K562 (cell line): ENCODE measurements at regions not wholly inside any gene's neighbourhood (a gene's known extent, or its start where the extent isn't known, plus 50 kb on each side); places are given as distances from the start of the nearest gene placed in this dataset.

Experiments used
- ASH1L ChIP-seq: fragments of 450-650 bp; IDR thresholded peaks from 2 replicates; pipeline ENCODE4 v1.6.1; 2018; ENCODE audit warnings: borderline replicate concordance, mild to moderate bottlenecking, low read depth; ENCODE audit not compliant: partially characterized antibody
- DNMT1 ChIP-seq: fragments of 450-650 bp; IDR thresholded peaks from 2 replicates; pipeline ENCODE4 v1.6.1; 2016; ENCODE audit warnings: antibody characterized with exemption, mild to moderate bottlenecking
- EGR1 ChIP-seq: fragments of 450-650 bp; conservative IDR thresholded peaks from 2 replicates; pipeline ENCODE4 v1.6.1; 2017; ENCODE audit warnings: mild to moderate bottlenecking
- HDAC6 ChIP-seq: IDR thresholded peaks from 2 replicates; pipeline ENCODE4 v1.6.1; 2012; ENCODE audit warnings: low read depth, mild to moderate bottlenecking, control low read depth, inconsistent platforms, low read length, moderate library complexity
- KDM2B ChIP-seq: fragments of 250-450 bp; sonication (Bioruptor Pico); IDR thresholded peaks from 2 replicates; pipeline ENCODE4 v1.8.0; 2021; ENCODE audit warnings: mild to moderate bottlenecking, moderate library complexity
- KHSRP ChIP-seq: fragments of 450-650 bp; IDR thresholded peaks from 2 replicates; pipeline ENCODE4 v1.6.1; 2017
- NFXL1 ChIP-seq: fragments of 450-650 bp; formaldehyde crosslinking; IDR thresholded peaks from 2 replicates; pipeline ENCODE4 v1.4.0; 2021; ENCODE audit warnings: mild to moderate bottlenecking
- NR2F6 ChIP-seq: fragments of 450-650 bp; formaldehyde crosslinking; IDR thresholded peaks from 2 replicates; pipeline ENCODE4 v1.4.0; 2020; ENCODE audit warnings: mild to moderate bottlenecking
- POLR2H ChIP-seq: IDR thresholded peaks from 2 replicates; pipeline ENCODE4 v1.6.1; 2016; ENCODE audit warnings: missing genetic modification characterization, low read depth, mild to moderate bottlenecking, control low read depth, missing compliant biosample characterization, moderate library complexity
- PTTG1 ChIP-seq: fragments of 450-650 bp; IDR thresholded peaks from 2 replicates; pipeline ENCODE4 v1.6.1; 2016; ENCODE audit warnings: low read depth, mild to moderate bottlenecking, missing genetic modification characterization, missing compliant biosample characterization
- SFPQ ChIP-seq: fragments of 200-400 bp; formaldehyde crosslinking; IDR thresholded peaks from 2 replicates; pipeline ENCODE4 v1.6.1; 2017; ENCODE audit warnings: mild to moderate bottlenecking, low read depth, low read length, moderate library complexity
- SMARCA5 ChIP-seq: fragments of 450-650 bp; IDR thresholded peaks from 2 replicates; pipeline ENCODE4 v1.6.1; 2016
- SOX6 ChIP-seq: fragments of 450-650 bp; IDR thresholded peaks from 2 replicates; pipeline ENCODE4 v1.6.1; 2014; ENCODE audit warnings: mild to moderate bottlenecking
- TRIM24 ChIP-seq, 2 experiments: fragments of 450-650 bp; IDR thresholded peaks; 2 replicates each; pipeline ENCODE4 v1.6.1; 2016
- XRCC5 ChIP-seq: fragments of 200-400 bp; formaldehyde crosslinking; IDR thresholded peaks from 2 replicates; pipeline ENCODE4 v1.6.1; 2017; ENCODE audit warnings: low read depth, mild to moderate bottlenecking, low read length
- ZBTB26 ChIP-seq: fragments of 450-650 bp; formaldehyde crosslinking; IDR thresholded peaks from 2 replicates; pipeline ENCODE4 v1.4.0; 2022; ENCODE audit warnings: missing genetic modification characterization
- ZKSCAN3 ChIP-seq: fragments of 250-450 bp; sonication (Bioruptor Pico); IDR thresholded peaks from 2 replicates; pipeline ENCODE4 v1.4.0; 2020
- ZNF175 ChIP-seq: fragments of 200-800 bp; sonication (Bioruptor generic); IDR thresholded peaks from 2 replicates; pipeline ENCODE4 v1.6.1; 2016; ENCODE audit warnings: low read depth, mild to moderate bottlenecking, missing genetic modification characterization, missing compliant biosample characterization
- ZNF277 ChIP-seq: fragments of 250-450 bp; sonication (Bioruptor Pico); IDR thresholded peaks from 2 replicates; pipeline ENCODE4 v1.8.0; 2022; ENCODE audit warnings: inconsistent platforms, mild to moderate bottlenecking, moderate library complexity, borderline replicate concordance
- ZNF316 ChIP-seq: fragments of 450-650 bp; IDR thresholded peaks from 2 replicates; pipeline ENCODE4 v1.6.1; 2016
- ZNF41 ChIP-seq: fragments of 250-450 bp; sonication (Bioruptor Pico); conservative IDR thresholded peaks from 2 replicates; pipeline ENCODE4 v1.4.0; 2020; ENCODE audit warnings: mild to moderate bottlenecking
- ZNF639 ChIP-seq, 2 experiments: fragments of 200-800 bp in 1 of 2; sonication (Bioruptor generic) in 1 of 2; sonication (generic) in 1 of 2; formaldehyde crosslinking in 1 of 2; IDR thresholded peaks in 1 of 2; conservative IDR thresholded peaks in 1 of 2; 2 replicates each; pipeline versions ENCODE4 v1.5.0 to v1.6.1; 2016 to 2020; ENCODE audit warnings: missing compliant biosample characterization in 1 of 2, missing genetic modification characterization in 1 of 2, missing genetic modification reagents in 1 of 2
- ZSCAN29 ChIP-seq: fragments of 450-650 bp; IDR thresholded peaks from 2 replicates; pipeline ENCODE4 v1.6.1; 2017

DNA sequence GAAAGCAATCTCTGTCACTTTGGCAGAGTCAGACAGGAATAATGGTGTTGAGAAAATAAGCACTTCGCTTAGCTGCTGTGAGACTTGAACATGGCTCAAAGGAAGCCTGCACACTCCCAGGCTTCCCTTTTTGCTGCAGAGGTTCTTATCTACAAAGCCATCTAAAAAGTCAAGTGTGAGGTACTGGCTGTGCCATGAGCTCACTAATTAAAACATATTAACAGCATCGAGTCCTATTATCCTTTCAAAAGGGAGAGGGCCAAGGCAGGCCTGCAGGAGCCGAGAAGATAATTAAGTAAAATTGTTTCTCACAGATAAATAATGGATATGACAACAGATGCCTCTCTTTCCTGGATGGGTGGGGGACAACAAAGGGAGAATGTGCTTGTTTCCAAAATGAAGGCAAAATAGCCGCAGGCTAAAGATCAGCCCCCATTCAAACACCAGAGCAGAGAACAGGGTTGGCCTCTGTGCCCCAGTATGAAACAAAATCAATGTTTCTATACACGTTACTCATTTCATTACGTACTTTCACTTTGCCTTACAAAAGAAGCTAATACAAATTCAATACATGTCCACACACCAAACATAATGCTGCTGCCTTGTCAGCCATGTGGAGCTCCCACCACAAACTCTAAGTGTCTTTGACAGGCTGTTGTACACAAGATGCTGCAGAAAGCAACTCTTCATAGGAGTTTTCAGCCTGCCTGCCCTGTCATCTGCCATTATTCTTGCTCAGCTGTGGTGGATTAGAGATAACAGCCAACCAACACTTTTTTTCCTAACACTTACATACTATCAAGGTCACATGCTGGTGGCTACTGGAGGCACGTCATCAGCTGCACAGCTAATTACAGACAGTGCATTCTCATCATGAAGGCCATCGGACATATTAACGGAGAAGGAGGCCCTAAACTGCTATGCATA lies 55.3 kb downstream of the ELAPOR2 start (continued):
- TF ChIP-seq POLR2H (tag) (no peak), TRIM24 (IDR thresholded peaks at IDR 0.05) (peak in 1 of 2 experiments; percentile 23; a peak in 1 of 4 replicates), ZNF175 (CRISPR knock-in tag) (0 out of 2 replicates have a peak, but pooled peaks have one; percentile 65), ZNF316 (no peak), KDM2B (CRISPR knock-in tag) (no peak), ZKSCAN3 (CRISPR knock-in tag) (no peak), PTTG1 (no peak), HDAC6 (no peak), KHSRP (no peak), EGR1 (no peak), ZBTB26 (CRISPR knock-in tag) (no peak), NR2F6 (CRISPR knock-in tag) (no peak), XRCC5 (no peak), ZSCAN29 (no peak), SFPQ (no peak), SOX6 (peak; percentile 80), ZNF277 (CRISPR knock-in tag) (no peak), NFXL1 (CRISPR knock-in tag) (no peak), ZNF41 (CRISPR knock-in tag) (no peak), DNMT1 (no peak), ZNF639 (CRISPR knock-in tag; conservative IDR thresholded peaks at IDR 0.05 in 1 of 2, IDR thresholded peaks at IDR 0.05 in 1 of 2) (no peak), SMARCA5 (no peak), ASH1L (no peak)
